Gastroesophageal sphincter (tissue), 3 donors: ENCODE measurements at regions not wholly inside any gene's neighbourhood (a gene's known extent, or its start where the extent isn't known, plus 50 kb on each side); places are given as distances from the start of the nearest gene placed in this dataset.

Source experiments
- CTCF ChIP-seq, 4 experiments: fragments of 200-600 bp in 2 of 4; fragments of 450-650 bp in 2 of 4; sonication (generic) in 1 of 4; IDR thresholded peaks; one replicate each; pipeline ENCODE4 v1.5.1; 2017 to 2019; ENCODE audit warnings: antibody characterized with exemption in 4 of 4, mild to moderate bottlenecking in 2 of 4, moderate library complexity in 2 of 4
- EP300 ChIP-seq: sonication (generic); formaldehyde crosslinking; IDR thresholded peaks from one replicate; pipeline ENCODE4 v1.6.1; 2017; ENCODE audit warnings: antibody characterized with exemption, mild to moderate bottlenecking
- POLR2A ChIP-seq, 2 donors: fragments of 450-650 bp; IDR thresholded peaks; one replicate each; pipeline ENCODE4 v1.6.1; 2017; ENCODE audit warnings: antibody characterized with exemption in 2 of 2, mild to moderate bottlenecking in 2 of 2, moderate library complexity in 1 of 2
- POLR2AphosphoS5 ChIP-seq: sonication (generic); formaldehyde crosslinking; IDR thresholded peaks from one replicate; pipeline ENCODE4 v1.6.1; 2017; ENCODE audit warnings: antibody characterized with exemption

- TF ChIP-seq CTCF (IDR thresholded peaks at IDR 0.05) (no peak), POLR2A (IDR thresholded peaks at IDR 0.05) (no peak), EP300 (no peak), POLR2AphosphoS5 (no peak)
Observed at GRCh38 chr3:194989241-194989640, 281.7 kb downstream of the XXYLT1 start.
